ENCODE measurements at regions not wholly inside any gene's neighbourhood (a gene's known extent, or its start where the extent isn't known, plus 50 kb on each side); places are given as distances from the start of the nearest gene placed in this dataset.

GRCh38 chr11:46203746-46204145 lies 73.7 kb upstream of the CREB3L1 start:
- TF ChIP-seq CTCF (IDR thresholded peaks at IDR 0.05) (no peak), POLR2A (IDR thresholded peaks at IDR 0.05) (no peak)

Measured in adrenal gland (tissue), 5 donors.